NB4 (cell line): ENCODE measurements at regions not wholly inside any gene's neighbourhood (a gene's known extent, or its start where the extent isn't known, plus 50 kb on each side); places are given as distances from the start of the nearest gene placed in this dataset.

ENCODE experiments used
- DNase-seq: peaks from one replicate; pipeline ENCODE4 v3.0.0; 2010; ENCODE audit warnings: low read depth
- H3K4me3 ChIP-seq: one replicate; pipeline ENCODE4 v1.5.1; 2011; ENCODE audit warnings: mild to moderate bottlenecking, low read depth, low read length, moderate library complexity
- CTCF ChIP-seq: IDR thresholded peaks from one replicate; pipeline ENCODE4 v1.5.1; 2012; ENCODE audit warnings: low read depth, low read length
- MAX ChIP-seq: IDR thresholded peaks from 2 replicates; pipeline ENCODE4 v1.6.1; 2011; ENCODE audit warnings: low read depth, low read length
- MYC ChIP-seq: IDR thresholded peaks from 2 replicates; pipeline ENCODE4 v1.6.1; 2011; ENCODE audit warnings: low read depth, low read length
- POLR2A ChIP-seq: IDR thresholded peaks from 2 replicates; pipeline ENCODE4 v1.6.1; 2011; ENCODE audit warnings: mild to moderate bottlenecking; ENCODE audit not compliant: insufficient read length; ENCODE audit errors: extremely low read depth

GRCh38 chr18:76212960-76213359 is 282.1 kb downstream of the ZNF516 start:
- no peak overlapping the region for H3K4me3 ChIP-seq
- TF ChIP-seq CTCF (no peak), MYC (no peak), MAX (no peak), POLR2A (no peak)
- peak; percentile 10 for DNase-seq

- no peak for DNase-seq
- no peak overlapping the region for H3K4me3 ChIP-seq
- no peak for TF ChIP-seq CTCF
- TF ChIP-seq MYC: no peak
- TF ChIP-seq MAX: no peak
- TF ChIP-seq POLR2A: no peak
Observed at GRCh38 chr18:76209597-76209996, 285.4 kb downstream of the ZNF516 start.

GRCh38 chr18:76208678-76209306 is 286.2 kb downstream of the ZNF516 start:
- DNase-seq: no peak
- TF ChIP-seq POLR2A (no peak), CTCF (no peak), MYC (no peak), MAX (no peak)
- no peak overlapping the region for H3K4me3 ChIP-seq

- TF ChIP-seq MYC (no peak), CTCF (no peak), MAX (no peak), POLR2A (no peak)
- no peak overlapping the region for H3K4me3 ChIP-seq
- no peak for DNase-seq
Observed at GRCh38 chr18:76205906-76206305, 289.1 kb downstream of the ZNF516 start.

GRCh38 chr18:76203552-76203951 is 291.5 kb downstream of the ZNF516 start:
- no peak for TF ChIP-seq CTCF
- no peak for TF ChIP-seq MAX
- no peak for TF ChIP-seq MYC
- no peak for TF ChIP-seq POLR2A
- DNase-seq: no peak
- H3K4me3 ChIP-seq: no peak overlapping the region

- no peak for DNase-seq
- H3K4me3 ChIP-seq: no peak overlapping the region
- TF ChIP-seq POLR2A (no peak), CTCF (no peak), MYC (no peak), MAX (no peak)
Observed at GRCh38 chr18:76202322-76202721, 292.7 kb downstream of the ZNF516 start.
